ENCODE measurements at regions not wholly inside any gene's neighbourhood (a gene's known extent, or its start where the extent isn't known, plus 50 kb on each side); places are given as distances from the start of the nearest gene placed in this dataset.

DNA sequence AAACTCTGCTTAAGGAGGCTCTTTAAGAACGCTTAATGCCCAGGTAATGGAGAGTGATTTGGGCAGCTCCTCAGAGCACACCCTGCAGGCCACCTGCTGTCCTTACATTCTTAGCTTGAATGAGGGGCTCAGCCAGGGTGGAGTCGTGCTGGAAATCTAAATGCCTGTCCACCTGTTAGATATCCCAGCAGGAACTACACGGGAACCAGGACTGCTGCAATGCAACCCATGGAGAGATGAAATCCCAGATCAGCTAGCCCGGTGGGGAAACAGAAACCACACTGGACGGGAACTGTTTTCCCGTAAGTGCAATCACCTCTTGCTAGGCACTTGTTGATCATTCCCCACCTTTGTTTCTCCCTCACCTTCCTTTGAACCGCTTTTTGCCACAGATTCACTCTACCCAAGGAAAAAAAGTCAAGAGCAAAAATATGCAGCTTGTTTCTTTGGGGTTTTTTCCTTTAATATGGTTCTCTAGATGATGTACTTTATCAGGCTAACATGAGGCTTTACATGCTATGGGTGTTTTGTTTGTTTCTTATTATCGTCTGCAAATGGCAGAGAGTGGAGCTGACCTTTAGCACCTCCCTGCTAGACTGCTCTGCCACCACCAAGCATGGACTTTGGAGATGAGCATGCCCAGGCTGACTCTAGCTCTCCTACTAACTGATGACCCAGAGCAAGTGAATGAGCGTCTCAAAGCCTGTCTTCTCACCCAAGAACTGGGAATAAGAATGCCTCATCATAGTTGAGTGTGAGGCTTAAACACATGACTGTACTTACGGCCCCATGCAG, 125.9 kb upstream of the TNFAIP3 start:
- ATAC-seq: no peak
- no peak for TF ChIP-seq ZNF565 (CRISPR knock-in tag; conservative IDR thresholded peaks at IDR 0.05; ENCODE audit: low read depth)
- TF ChIP-seq, protein P1, sequence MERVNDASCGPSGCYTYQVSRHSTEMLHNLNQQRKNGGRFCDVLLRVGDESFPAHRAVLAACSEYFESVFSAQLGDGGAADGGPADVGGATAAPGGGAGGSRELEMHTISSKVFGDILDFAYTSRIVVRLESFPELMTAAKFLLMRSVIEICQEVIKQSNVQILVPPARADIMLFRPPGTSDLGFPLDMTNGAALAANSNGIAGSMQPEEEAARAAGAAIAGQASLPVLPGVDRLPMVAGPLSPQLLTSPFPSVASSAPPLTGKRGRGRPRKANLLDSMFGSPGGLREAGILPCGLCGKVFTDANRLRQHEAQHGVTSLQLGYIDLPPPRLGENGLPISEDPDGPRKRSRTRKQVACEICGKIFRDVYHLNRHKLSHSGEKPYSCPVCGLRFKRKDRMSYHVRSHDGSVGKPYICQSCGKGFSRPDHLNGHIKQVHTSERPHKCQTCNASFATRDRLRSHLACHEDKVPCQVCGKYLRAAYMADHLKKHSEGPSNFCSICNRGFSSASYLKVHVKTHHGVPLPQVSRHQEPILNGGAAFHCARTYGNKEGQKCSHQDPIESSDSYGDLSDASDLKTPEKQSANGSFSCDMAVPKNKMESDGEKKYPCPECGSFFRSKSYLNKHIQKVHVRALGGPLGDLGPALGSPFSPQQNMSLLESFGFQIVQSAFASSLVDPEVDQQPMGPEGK (CRISPR knock-in tag; IDR thresholded peaks at IDR 0.05; ENCODE audit: borderline replicate concordance): no peak
- TF ChIP-seq TSHZ2 (CRISPR knock-in tag; IDR thresholded peaks at IDR 0.05): no peak
- TF ChIP-seq PPARA (CRISPR knock-in tag; IDR thresholded peaks at IDR 0.05; ENCODE audit: borderline replicate concordance): no peak
- TF ChIP-seq, protein P2, sequence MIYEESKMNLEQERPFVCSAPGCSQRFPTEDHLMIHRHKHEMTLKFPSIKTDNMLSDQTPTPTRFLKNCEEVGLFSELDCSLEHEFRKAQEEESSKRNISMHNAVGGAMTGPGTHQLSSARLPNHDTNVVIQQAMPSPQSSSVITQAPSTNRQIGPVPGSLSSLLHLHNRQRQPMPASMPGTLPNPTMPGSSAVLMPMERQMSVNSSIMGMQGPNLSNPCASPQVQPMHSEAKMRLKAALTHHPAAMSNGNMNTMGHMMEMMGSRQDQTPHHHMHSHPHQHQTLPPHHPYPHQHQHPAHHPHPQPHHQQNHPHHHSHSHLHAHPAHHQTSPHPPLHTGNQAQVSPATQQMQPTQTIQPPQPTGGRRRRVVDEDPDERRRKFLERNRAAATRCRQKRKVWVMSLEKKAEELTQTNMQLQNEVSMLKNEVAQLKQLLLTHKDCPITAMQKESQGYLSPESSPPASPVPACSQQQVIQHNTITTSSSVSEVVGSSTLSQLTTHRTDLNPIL (CRISPR knock-in tag; IDR thresholded peaks at IDR 0.05; ENCODE audit: low read depth): no peak
- TF ChIP-seq TOX (CRISPR knock-in tag; IDR thresholded peaks at IDR 0.05; ENCODE audit: borderline replicate concordance): no peak
- TF ChIP-seq CSRNP3 (CRISPR knock-in tag; IDR thresholded peaks at IDR 0.05): no peak
- TF ChIP-seq ESRRG (CRISPR knock-in tag; IDR thresholded peaks at IDR 0.05): no peak

GRCh38 chr6:137743493-137743892, 123.6 kb upstream of the TNFAIP3 start:
- ATAC-seq: no peak
- no peak for TF ChIP-seq ARNTL (CRISPR knock-in tag; IDR thresholded peaks at IDR 0.05; ENCODE audit: borderline replicate concordance, low read depth)
- TF ChIP-seq CSRNP3 (CRISPR knock-in tag; IDR thresholded peaks at IDR 0.05): no peak
- no peak for TF ChIP-seq GLIS3 (CRISPR knock-in tag; IDR thresholded peaks at IDR 0.05)
- TF ChIP-seq SNAI2 (CRISPR knock-in tag; IDR thresholded peaks at IDR 0.05): no peak
- TF ChIP-seq, protein P2 (CRISPR knock-in tag; IDR thresholded peaks at IDR 0.05; ENCODE audit: low read depth): no peak
- no peak for TF ChIP-seq ZNF70 (CRISPR knock-in tag; IDR thresholded peaks at IDR 0.05)
- TF ChIP-seq RARB (CRISPR knock-in tag; IDR thresholded peaks at IDR 0.05): no peak
- TF ChIP-seq ZC3H10 (CRISPR knock-in tag; IDR thresholded peaks at IDR 0.05): no peak
- TF ChIP-seq TOX (CRISPR knock-in tag; IDR thresholded peaks at IDR 0.05; ENCODE audit: borderline replicate concordance): no peak
- TF ChIP-seq POU6F1 (CRISPR knock-in tag; IDR thresholded peaks at IDR 0.05; ENCODE audit: borderline replicate concordance, low read depth): no peak
- TF ChIP-seq, protein P1 (CRISPR knock-in tag; IDR thresholded peaks at IDR 0.05; ENCODE audit: borderline replicate concordance): no peak
- TF ChIP-seq ZFP30 (CRISPR knock-in tag; IDR thresholded peaks at IDR 0.05): no peak
- no peak for TF ChIP-seq TCF4 (CRISPR knock-in tag; IDR thresholded peaks at IDR 0.05; ENCODE audit: borderline replicate concordance)
